ENCODE measurements at regions not wholly inside any gene's neighbourhood (a gene's known extent, or its start where the extent isn't known, plus 50 kb on each side); places are given as distances from the start of the nearest gene placed in this dataset.
"Not testable (repeated sequence)": the region's sequence is repeated elsewhere in the genome, so short reads cannot be mapped to it uniquely, and the experiment has no call there.

- no peak for DNase-seq
- H3K27ac ChIP-seq, result no peak overlapping the region
- in situ Hi-C loops (cut with HindIII; ENCODE audit: low pct_ligation_motif_present, low sequenced_read_pairs), result no loop called here
- no peak overlapping the region for H3K4me3 ChIP-seq (ENCODE audit: low read depth, low read length)
- TF ChIP-seq, protein P1, sequence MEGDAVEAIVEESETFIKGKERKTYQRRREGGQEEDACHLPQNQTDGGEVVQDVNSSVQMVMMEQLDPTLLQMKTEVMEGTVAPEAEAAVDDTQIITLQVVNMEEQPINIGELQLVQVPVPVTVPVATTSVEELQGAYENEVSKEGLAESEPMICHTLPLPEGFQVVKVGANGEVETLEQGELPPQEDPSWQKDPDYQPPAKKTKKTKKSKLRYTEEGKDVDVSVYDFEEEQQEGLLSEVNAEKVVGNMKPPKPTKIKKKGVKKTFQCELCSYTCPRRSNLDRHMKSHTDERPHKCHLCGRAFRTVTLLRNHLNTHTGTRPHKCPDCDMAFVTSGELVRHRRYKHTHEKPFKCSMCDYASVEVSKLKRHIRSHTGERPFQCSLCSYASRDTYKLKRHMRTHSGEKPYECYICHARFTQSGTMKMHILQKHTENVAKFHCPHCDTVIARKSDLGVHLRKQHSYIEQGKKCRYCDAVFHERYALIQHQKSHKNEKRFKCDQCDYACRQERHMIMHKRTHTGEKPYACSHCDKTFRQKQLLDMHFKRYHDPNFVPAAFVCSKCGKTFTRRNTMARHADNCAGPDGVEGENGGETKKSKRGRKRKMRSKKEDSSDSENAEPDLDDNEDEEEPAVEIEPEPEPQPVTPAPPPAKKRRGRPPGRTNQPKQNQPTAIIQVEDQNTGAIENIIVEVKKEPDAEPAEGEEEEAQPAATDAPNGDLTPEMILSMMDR (IDR thresholded peaks at IDR 0.05; ENCODE audit: low read depth, low read length, missing control alignments), result no peak
- no peaks in the 10 kb centered on the region for H3K36me3 ChIP-seq (replicated peaks)
- no peaks in the 10 kb centered on the region for H3K27me3 ChIP-seq (replicated peaks)
Measured at GRCh38 chr17:31605761-31606160, 214.3 kb downstream of the RAB11FIP4 start.

- Histone ChIP-seq H3K27ac (no peak overlapping the region), H3K36me3 (replicated peaks) (no peaks in the 10 kb centered on the region), H3K4me3 (ENCODE audit: low read depth, low read length) (no peak overlapping the region), H3K27me3 (replicated peaks) (no peaks in the 10 kb centered on the region)
- in situ Hi-C loops (cut with HindIII; ENCODE audit: low pct_ligation_motif_present, low sequenced_read_pairs), result no loop called here
- DNase-seq, result no peak
- TF ChIP-seq, protein P1 (IDR thresholded peaks at IDR 0.05; ENCODE audit: low read depth, low read length, missing control alignments), result no peak
Measured at GRCh38 chr17:31604936-31605335, 213.5 kb downstream of the RAB11FIP4 start.

DNA sequence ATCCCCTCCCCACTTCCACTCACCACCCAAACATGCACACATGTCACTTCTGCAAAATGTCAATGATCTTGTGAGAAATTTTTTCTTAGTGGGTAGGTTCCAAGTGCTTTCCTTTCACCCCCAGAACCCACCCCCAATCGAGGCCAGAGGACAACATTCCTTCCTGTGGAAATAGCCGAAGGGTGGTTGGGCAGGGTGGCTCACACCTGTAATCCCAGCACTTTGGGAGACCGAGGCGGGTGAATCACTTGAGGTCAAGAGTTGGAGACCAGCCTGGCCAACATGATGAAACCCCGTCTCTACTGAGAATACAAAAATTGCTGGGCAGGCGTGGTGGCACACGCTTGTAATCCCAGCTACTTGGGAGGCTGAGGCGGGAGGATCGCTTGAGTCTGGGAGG, 208.7 kb downstream of the RAB11FIP4 start:
- H3K4me3 ChIP-seq (ENCODE audit: low read depth, low read length); in situ Hi-C loops (cut with HindIII; ENCODE audit: low pct_ligation_motif_present, low sequenced_read_pairs); H3K36me3 ChIP-seq (replicated peaks); H3K27ac ChIP-seq; H3K27me3 ChIP-seq (replicated peaks); DNase-seq: not testable (repeated sequence)

- Histone ChIP-seq H3K27ac (no peak overlapping the region), H3K36me3 (replicated peaks) (peaks cover 3% of the 10 kb centered on the region), H3K4me3 (ENCODE audit: low read depth, low read length) (no peak overlapping the region), H3K27me3 (replicated peaks) (no peaks in the 10 kb centered on the region)
- TF ChIP-seq, protein P1 (IDR thresholded peaks at IDR 0.05; ENCODE audit: low read depth, low read length, missing control alignments), result no peak
- no peak for DNase-seq
- in situ Hi-C loops (cut with HindIII; ENCODE audit: low pct_ligation_motif_present, low sequenced_read_pairs), result no loop called here
Measured at GRCh38 chr17:31598921-31599571, 207.6 kb downstream of the RAB11FIP4 start.

- in situ Hi-C loops (cut with HindIII; ENCODE audit: low pct_ligation_motif_present, low sequenced_read_pairs), result no loop called here
- DNase-seq, result no peak
- TF ChIP-seq, protein P1 (IDR thresholded peaks at IDR 0.05; ENCODE audit: low read depth, low read length, missing control alignments), result no peak
- Histone ChIP-seq H3K27me3 (replicated peaks) (no peaks in the 10 kb centered on the region), H3K4me3 (ENCODE audit: low read depth, low read length) (no peak overlapping the region), H3K27ac (no peak overlapping the region), H3K36me3 (replicated peaks) (peaks cover 6% of the 10 kb centered on the region)
Measured at GRCh38 chr17:31598399-31598782, 206.9 kb downstream of the RAB11FIP4 start.

- in situ Hi-C loops (cut with HindIII; ENCODE audit: low pct_ligation_motif_present, low sequenced_read_pairs), result no loop called here
Measured at GRCh38 chr17:31597646-31598398, 206.3 kb downstream of the RAB11FIP4 start.

More at GRCh38 chr17:31597646-31598398, 206.3 kb downstream of the RAB11FIP4 start:
- Histone ChIP-seq H3K4me3 (ENCODE audit: low read depth, low read length) (no peak overlapping the region), H3K27ac (no peak overlapping the region), H3K36me3 (replicated peaks) (peaks cover 9% of the 10 kb centered on the region), H3K27me3 (replicated peaks) (no peaks in the 10 kb centered on the region)
- TF ChIP-seq, protein P1 (IDR thresholded peaks at IDR 0.05; ENCODE audit: low read depth, low read length, missing control alignments), result no peak
- no peak for DNase-seq
